ENCODE measurements at regions not wholly inside any gene's neighbourhood (a gene's known extent, or its start where the extent isn't known, plus 50 kb on each side); places are given as distances from the start of the nearest gene placed in this dataset.

- no peaks in the 10 kb centered on the region for H3K27me3 ChIP-seq (replicated peaks in 1 of 4; ENCODE audit: control extremely low read depth in 1 of 4, control insufficient read depth in 3 of 4, insufficient read depth in 4 of 4, low read length in 3 of 4)
- DNase-seq = no peak
- H3K36me3 ChIP-seq (replicated peaks in 1 of 2; ENCODE audit: control extremely low read depth in 1 of 2, control insufficient read depth in 1 of 2, extremely low read depth in 1 of 2, insufficient read depth in 2 of 2, low read length in 1 of 2) = no peaks in the 10 kb centered on the region
- H3K9me3 ChIP-seq (ENCODE audit: control extremely low read depth in 1 of 3, control insufficient read depth in 2 of 3, insufficient read depth in 1 of 3, low read length in 2 of 3) = no peaks in the 10 kb centered on the region
- Mint-ChIP-seq H3K4me3 (no peak overlapping the region), H3K4me1 (no peaks in the 10 kb centered on the region), H3K27ac (no peak overlapping the region), H3K9me3 (ENCODE audit: insufficient read depth) (no peaks in the 10 kb centered on the region), H3K27me3 (no peaks in the 10 kb centered on the region)
- no peak for ATAC-seq (ENCODE audit: low read depth)
- H3K27ac ChIP-seq (ENCODE audit: low read length in 2 of 2) = no peak overlapping the region
- H2AFZ ChIP-seq (ENCODE audit: insufficient read depth, low read depth, low read length, poor library complexity, severe bottlenecking) = no peak overlapping the region
- no peaks in the 10 kb centered on the region for H3K79me2 ChIP-seq (ENCODE audit: control insufficient read depth, insufficient read depth, low read length)
- TF ChIP-seq EZH2 (IDR thresholded peaks at IDR 0.05; ENCODE audit: borderline replicate concordance, insufficient read depth, low read depth, low read length, poor library complexity, severe bottlenecking) = no peak
- TF ChIP-seq, protein P1, sequence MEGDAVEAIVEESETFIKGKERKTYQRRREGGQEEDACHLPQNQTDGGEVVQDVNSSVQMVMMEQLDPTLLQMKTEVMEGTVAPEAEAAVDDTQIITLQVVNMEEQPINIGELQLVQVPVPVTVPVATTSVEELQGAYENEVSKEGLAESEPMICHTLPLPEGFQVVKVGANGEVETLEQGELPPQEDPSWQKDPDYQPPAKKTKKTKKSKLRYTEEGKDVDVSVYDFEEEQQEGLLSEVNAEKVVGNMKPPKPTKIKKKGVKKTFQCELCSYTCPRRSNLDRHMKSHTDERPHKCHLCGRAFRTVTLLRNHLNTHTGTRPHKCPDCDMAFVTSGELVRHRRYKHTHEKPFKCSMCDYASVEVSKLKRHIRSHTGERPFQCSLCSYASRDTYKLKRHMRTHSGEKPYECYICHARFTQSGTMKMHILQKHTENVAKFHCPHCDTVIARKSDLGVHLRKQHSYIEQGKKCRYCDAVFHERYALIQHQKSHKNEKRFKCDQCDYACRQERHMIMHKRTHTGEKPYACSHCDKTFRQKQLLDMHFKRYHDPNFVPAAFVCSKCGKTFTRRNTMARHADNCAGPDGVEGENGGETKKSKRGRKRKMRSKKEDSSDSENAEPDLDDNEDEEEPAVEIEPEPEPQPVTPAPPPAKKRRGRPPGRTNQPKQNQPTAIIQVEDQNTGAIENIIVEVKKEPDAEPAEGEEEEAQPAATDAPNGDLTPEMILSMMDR (IDR thresholded peaks at IDR 0.05) = no peak
- H3K4me3 ChIP-seq (ENCODE audit: control extremely low read depth in 1 of 5, extremely low read depth in 1 of 5, insufficient read depth in 1 of 5, low read depth in 2 of 5, low read length in 4 of 5) = no peak overlapping the region
- H4K20me1 ChIP-seq (ENCODE audit: control insufficient read depth, insufficient read depth, low read length, poor library complexity, severe bottlenecking) = no peaks in the 10 kb centered on the region
- ChIA-PET CTCF (no interaction called here), POLR2A (no interaction called here)
- H3K9ac ChIP-seq (ENCODE audit: low read length) = no peak overlapping the region
- intact Hi-C loops (cut with micrococcal nuclease) = no loop called here
- no peak overlapping the region for H3K4me2 ChIP-seq (replicated peaks; ENCODE audit: low read depth, low read length, poor library complexity, severe bottlenecking)
- H3K4me1 ChIP-seq (ENCODE audit: control insufficient read depth in 2 of 2, insufficient read depth in 2 of 2, low read length in 2 of 2) = no peaks in the 10 kb centered on the region
- no CpG with 5 or more reads among the region's 5 CpGs for WGBS (ENCODE audit: insufficient coverage)
Observed at GRCh38 chr6:146957181-146958093, 246.8 kb upstream of the STXBP5 start.

- H2AFZ ChIP-seq (ENCODE audit: insufficient read depth, low read depth, low read length, poor library complexity, severe bottlenecking) = no peak overlapping the region
- H3K4me3 Mint-ChIP-seq = no peak overlapping the region
- H3K27ac Mint-ChIP-seq = no peak overlapping the region
- no peak overlapping the region for H3K4me3 ChIP-seq (ENCODE audit: control extremely low read depth in 1 of 5, extremely low read depth in 1 of 5, insufficient read depth in 1 of 5, low read depth in 2 of 5, low read length in 4 of 5)
- peaks cover 0 to 9% (median 6%) of the 10 kb centered on the region in 3 donors for H3K9me3 ChIP-seq (ENCODE audit: control extremely low read depth in 1 of 3, control insufficient read depth in 2 of 3, insufficient read depth in 1 of 3, low read length in 2 of 3)
- POLR2A ChIA-PET = no interaction called here
- H3K27me3 ChIP-seq (replicated peaks in 1 of 4; ENCODE audit: control extremely low read depth in 1 of 4, control insufficient read depth in 3 of 4, insufficient read depth in 4 of 4, low read length in 3 of 4) = no peaks in the 10 kb centered on the region
- H3K9me3 Mint-ChIP-seq (ENCODE audit: insufficient read depth) = peaks cover 7% of the 10 kb centered on the region
- H4K20me1 ChIP-seq (ENCODE audit: control insufficient read depth, insufficient read depth, low read length, poor library complexity, severe bottlenecking) = no peaks in the 10 kb centered on the region
- no peaks in the 10 kb centered on the region for H3K4me1 Mint-ChIP-seq
- H3K27ac ChIP-seq (ENCODE audit: low read length in 2 of 2) = no peak overlapping the region
- CTCF ChIA-PET = no interaction called here
- WGBS (ENCODE audit: insufficient coverage) = no CpG with 5 or more reads among the region's 1 CpG
- intact Hi-C loops (cut with micrococcal nuclease) = no loop called here
- no peaks in the 10 kb centered on the region for H3K36me3 ChIP-seq (replicated peaks in 1 of 2; ENCODE audit: control extremely low read depth in 1 of 2, control insufficient read depth in 1 of 2, extremely low read depth in 1 of 2, insufficient read depth in 2 of 2, low read length in 1 of 2)
- H3K79me2 ChIP-seq (ENCODE audit: control insufficient read depth, insufficient read depth, low read length) = no peaks in the 10 kb centered on the region
- TF ChIP-seq, protein P1 (IDR thresholded peaks at IDR 0.05) = no peak
- TF ChIP-seq EZH2 (IDR thresholded peaks at IDR 0.05; ENCODE audit: borderline replicate concordance, insufficient read depth, low read depth, low read length, poor library complexity, severe bottlenecking) = no peak
- no peaks in the 10 kb centered on the region for H3K27me3 Mint-ChIP-seq
- no peaks in the 10 kb centered on the region for H3K4me1 ChIP-seq (ENCODE audit: control insufficient read depth in 2 of 2, insufficient read depth in 2 of 2, low read length in 2 of 2)
- DNase-seq (no peak), ATAC-seq (ENCODE audit: low read depth) (no peak)
- no peak overlapping the region for H3K4me2 ChIP-seq (replicated peaks; ENCODE audit: low read depth, low read length, poor library complexity, severe bottlenecking)
- no peak overlapping the region for H3K9ac ChIP-seq (ENCODE audit: low read length)
Observed at GRCh38 chr6:146961831-146962230, 242.4 kb upstream of the STXBP5 start.

Data from B cell (primary cell).